Keratinocyte (primary cell): ENCODE measurements at regions not wholly inside any gene's neighbourhood (a gene's known extent, or its start where the extent isn't known, plus 50 kb on each side); places are given as distances from the start of the nearest gene placed in this dataset.

Experiments
- EZH2 ChIP-seq: IDR thresholded peaks from one replicate; pipeline ENCODE4 v1.6.1; 2012; ENCODE audit warnings: inconsistent platforms, mild to moderate bottlenecking, low read length, moderate library complexity
- TF ChIP-seq, protein P1 (sequence below), 3 experiments: IDR thresholded peaks in 1 of 3; conservative IDR thresholded peaks in 1 of 3; optimal IDR thresholded peaks in 1 of 3; 2 replicates in 2 of 3; 3 replicates in 1 of 3; pipeline versions ENCODE3 to v1.5.1; 2011; ENCODE audit warnings: low read length in 3 of 3, mild to moderate bottlenecking in 3 of 3, moderate library complexity in 2 of 3, control low read depth in 1 of 3, inconsistent platforms in 1 of 3; ENCODE audit not compliant: insufficient read depth in 2 of 3; ENCODE audit errors: extremely low read depth in 1 of 3

DNA sequence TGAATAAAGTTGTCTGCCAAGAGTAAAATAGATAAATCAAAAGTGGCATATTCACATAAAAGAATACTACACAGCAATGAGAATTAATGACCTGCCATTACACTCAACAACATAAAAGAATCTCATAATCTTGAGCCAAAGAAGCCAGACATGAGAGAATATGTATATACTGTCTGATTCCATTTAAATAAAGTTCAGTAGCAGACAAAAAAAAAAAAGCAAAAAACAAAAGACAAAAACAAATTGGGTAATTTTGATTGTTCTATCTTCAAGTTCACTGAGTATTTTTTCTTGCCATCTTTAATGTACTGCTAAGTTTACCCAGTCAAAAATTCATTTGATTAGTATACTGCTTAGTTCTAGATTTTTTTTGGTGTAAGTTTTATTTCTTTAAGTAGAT is 87.9 kb upstream of the TRPC7 start:
- TF ChIP-seq, protein P1, sequence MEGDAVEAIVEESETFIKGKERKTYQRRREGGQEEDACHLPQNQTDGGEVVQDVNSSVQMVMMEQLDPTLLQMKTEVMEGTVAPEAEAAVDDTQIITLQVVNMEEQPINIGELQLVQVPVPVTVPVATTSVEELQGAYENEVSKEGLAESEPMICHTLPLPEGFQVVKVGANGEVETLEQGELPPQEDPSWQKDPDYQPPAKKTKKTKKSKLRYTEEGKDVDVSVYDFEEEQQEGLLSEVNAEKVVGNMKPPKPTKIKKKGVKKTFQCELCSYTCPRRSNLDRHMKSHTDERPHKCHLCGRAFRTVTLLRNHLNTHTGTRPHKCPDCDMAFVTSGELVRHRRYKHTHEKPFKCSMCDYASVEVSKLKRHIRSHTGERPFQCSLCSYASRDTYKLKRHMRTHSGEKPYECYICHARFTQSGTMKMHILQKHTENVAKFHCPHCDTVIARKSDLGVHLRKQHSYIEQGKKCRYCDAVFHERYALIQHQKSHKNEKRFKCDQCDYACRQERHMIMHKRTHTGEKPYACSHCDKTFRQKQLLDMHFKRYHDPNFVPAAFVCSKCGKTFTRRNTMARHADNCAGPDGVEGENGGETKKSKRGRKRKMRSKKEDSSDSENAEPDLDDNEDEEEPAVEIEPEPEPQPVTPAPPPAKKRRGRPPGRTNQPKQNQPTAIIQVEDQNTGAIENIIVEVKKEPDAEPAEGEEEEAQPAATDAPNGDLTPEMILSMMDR (optimal IDR thresholded peaks at IDR 0.05 in 1 of 3, IDR thresholded peaks at IDR 0.05 in 1 of 3, conservative IDR thresholded peaks at IDR 0.05 in 1 of 3; ENCODE audit: extremely low read depth in 1 of 3, insufficient read depth in 2 of 3, low read length in 3 of 3): no peak
- TF ChIP-seq EZH2: no peak
